VCaP (cell line): ENCODE measurements at regions not wholly inside any gene's neighbourhood (a gene's known extent, or its start where the extent isn't known, plus 50 kb on each side); places are given as distances from the start of the nearest gene placed in this dataset.

Experiments used
- H3K27ac ChIP-seq: fragments of 450-650 bp; 2 replicates; pipeline ENCODE4 v1.5.1; 2017
- CTCF ChIP-seq: fragments of 450-650 bp; conservative IDR thresholded peaks from 2 replicates; pipeline ENCODE4 v1.5.1; 2017; ENCODE audit warnings: mild to moderate bottlenecking, moderate library complexity

GRCh38 chr12:47394070-47394469 is 311.8 kb downstream of the RPAP3 start:
- H3K27ac ChIP-seq: peak overlapping the region; percentile 64
- TF ChIP-seq CTCF: no peak

- peak overlapping the region; percentile 64 for H3K27ac ChIP-seq
- no peak for TF ChIP-seq CTCF
These were observed 312.4 kb downstream of the RPAP3 start for GRCh38 chr12:47393403-47393790.

- peak overlapping the region; percentile 64; the same call in 1 of the 2 replicates for H3K27ac ChIP-seq
- TF ChIP-seq CTCF: no peak
These were observed 311.8 kb upstream of the AMIGO2 start for GRCh38 chr12:47391566-47391965.

- no peak overlapping the region for H3K27ac ChIP-seq
- no peak for TF ChIP-seq CTCF
These were observed 309.0 kb upstream of the AMIGO2 start for GRCh38 chr12:47388712-47389111.

GRCh38 chr12:47387994-47388393 is 308.2 kb upstream of the AMIGO2 start:
- no peak overlapping the region for H3K27ac ChIP-seq
- TF ChIP-seq CTCF: no peak

- TF ChIP-seq CTCF: no peak
- no peak overlapping the region for H3K27ac ChIP-seq
These were observed 305.9 kb upstream of the AMIGO2 start for GRCh38 chr12:47385653-47386052.

- H3K27ac ChIP-seq: no peak overlapping the region
- TF ChIP-seq CTCF: no peak
These were observed 304.2 kb upstream of the AMIGO2 start for GRCh38 chr12:47383942-47384341.

GRCh38 chr12:47382305-47382704 is 302.5 kb upstream of the AMIGO2 start:
- H3K27ac ChIP-seq: no peak overlapping the region
- no peak for TF ChIP-seq CTCF
